GM12874 (cell line): ENCODE measurements at regions not wholly inside any gene's neighbourhood (a gene's known extent, or its start where the extent isn't known, plus 50 kb on each side); places are given as distances from the start of the nearest gene placed in this dataset.

Experiments used
- CTCF ChIP-seq: IDR thresholded peaks from 2 replicates; pipeline ENCODE4 v1.5.1; 2011; ENCODE audit warnings: low read depth, mild to moderate bottlenecking, control low read depth, low read length, moderate library complexity; ENCODE audit not compliant: insufficient read depth

DNA sequence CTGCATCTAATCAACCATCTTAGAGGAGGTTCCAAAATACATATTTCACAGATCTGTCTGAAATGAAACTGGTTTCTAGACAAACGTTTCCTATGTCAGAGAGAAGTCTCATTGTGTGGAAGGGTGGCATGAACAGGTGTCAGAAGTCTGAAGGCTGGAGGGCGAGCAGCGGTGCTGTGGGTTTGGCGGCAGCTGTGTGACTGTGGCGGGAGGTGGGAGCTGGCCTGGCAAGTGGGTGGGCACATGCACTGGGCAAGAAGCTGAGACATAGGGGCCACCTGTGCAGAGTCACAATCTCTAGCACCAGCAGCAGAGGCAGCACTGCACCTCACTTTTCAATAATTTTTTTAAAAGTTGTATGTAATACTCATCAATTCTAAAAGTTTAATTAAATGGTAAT is 346.3 kb downstream of the DSC3 start:
- no peak for TF ChIP-seq CTCF

GRCh38 chr18:30694773-30695172 is 347.8 kb downstream of the DSC3 start:
- no peak for TF ChIP-seq CTCF

DNA sequence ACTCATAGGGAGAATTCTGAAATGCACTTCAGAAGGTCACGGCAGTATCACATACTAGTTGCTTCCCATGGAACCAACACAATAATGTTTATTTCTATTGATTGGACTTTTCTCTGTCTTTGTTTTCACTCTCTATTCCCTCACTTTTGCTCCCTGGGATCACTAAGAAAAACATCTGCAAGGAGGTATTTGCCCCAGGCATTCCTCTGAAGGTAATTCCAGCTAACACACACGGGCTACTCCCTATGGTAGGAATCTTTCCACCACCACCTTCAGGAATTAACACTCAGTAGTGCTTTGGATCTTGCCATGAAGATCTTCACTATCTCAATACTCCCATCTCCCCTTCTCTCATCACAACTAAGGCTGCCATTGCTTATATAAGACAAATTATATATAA is 353.3 kb downstream of the DSC3 start:
- TF ChIP-seq CTCF, result no peak

DNA sequence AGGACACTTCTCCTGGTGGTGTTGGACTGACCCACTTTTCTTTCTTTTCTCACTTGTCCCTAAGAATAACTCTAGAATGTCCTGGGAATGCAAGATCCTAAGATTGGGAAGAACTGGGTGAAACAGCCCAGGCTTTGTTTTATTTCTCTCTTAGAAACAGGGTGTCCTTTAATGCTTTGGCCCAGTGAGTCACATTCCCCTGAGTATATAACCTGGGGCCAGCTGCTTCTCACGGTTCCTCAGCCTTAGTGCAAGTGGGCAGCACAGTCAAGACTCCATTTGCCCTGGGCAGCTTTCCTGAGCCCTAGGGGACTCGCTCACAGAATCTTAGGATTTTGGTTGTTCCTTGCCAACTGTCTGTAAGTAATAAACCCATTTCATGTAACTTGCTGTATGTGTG is 355.0 kb downstream of the DSC3 start:
- no peak for TF ChIP-seq CTCF

GRCh38 chr18:30684825-30685481 is 357.6 kb downstream of the DSC3 start:
- no peak for TF ChIP-seq CTCF

DNA sequence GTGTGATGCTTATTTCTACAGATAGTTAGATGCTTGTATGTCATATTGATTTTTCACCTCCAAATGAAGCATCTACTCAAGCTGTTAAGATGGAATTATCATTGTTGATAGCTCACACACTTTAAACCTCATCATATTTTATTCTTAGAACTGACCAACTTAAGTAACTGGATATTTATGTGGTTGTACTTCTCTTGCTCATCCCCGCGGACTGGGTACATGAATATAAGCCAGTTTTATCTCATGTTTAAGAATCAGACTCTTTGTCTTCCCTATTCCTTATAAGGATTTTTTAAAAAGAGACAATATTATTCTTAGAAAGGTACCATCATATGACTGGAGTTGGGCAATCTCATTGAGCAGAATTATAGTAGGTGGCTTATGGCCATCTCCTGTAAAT is 358.7 kb downstream of the DSC3 start:
- no peak for TF ChIP-seq CTCF

DNA sequence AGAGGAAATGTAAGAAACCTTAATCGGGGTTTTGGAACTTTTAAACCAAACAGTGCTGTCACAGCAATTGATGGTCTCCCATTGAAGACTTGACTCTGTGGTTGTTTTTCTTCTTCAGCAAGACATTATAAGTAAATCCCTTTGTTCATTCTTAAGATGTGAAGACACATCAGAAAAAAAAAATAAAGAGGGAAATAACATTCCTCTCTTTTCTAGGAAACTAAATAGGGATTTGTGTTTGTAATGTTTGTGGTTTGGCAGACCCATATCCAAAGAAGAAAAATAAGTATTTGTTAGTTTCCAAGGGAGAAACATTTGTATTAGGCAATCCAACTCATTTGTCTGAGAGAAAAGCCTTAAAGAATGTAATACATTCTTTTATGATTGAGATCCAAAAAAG is 359.9 kb downstream of the DSC3 start:
- no peak for TF ChIP-seq CTCF
